HG02840 (cell line): ENCODE measurements at regions not wholly inside any gene's neighbourhood (a gene's known extent, or its start where the extent isn't known, plus 50 kb on each side); places are given as distances from the start of the nearest gene placed in this dataset.

ENCODE experiments used
- ATAC-seq: cut with Tn5 transposase; IDR thresholded peaks from one replicate; pipeline ENCODE4 v1.9.1; 2021; ENCODE audit warnings: mild to moderate bottlenecking, moderate library complexity, moderate number of reproducible peaks; ENCODE audit not compliant: unreplicated experiment, low FRiP score

DNA sequence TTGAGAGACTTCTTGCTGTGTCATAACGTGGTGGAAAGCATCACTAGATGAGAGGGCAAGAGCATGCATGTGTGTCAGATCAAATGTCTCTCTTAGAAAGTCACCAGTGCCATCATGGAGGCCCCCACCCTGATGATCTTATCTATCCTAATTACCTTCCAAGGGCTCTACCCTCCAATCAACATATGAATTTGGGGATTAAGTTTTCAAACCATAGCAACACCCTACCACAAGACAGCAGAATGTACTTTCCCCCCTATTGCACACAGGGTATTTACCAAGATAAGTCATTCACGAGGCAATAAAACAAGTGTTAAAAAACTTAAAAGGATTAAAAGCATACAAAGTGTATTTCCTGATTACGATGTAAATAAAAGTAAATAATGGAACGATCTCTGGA, 515.6 kb downstream of the LMO4 start:
- ATAC-seq, result no peak

DNA sequence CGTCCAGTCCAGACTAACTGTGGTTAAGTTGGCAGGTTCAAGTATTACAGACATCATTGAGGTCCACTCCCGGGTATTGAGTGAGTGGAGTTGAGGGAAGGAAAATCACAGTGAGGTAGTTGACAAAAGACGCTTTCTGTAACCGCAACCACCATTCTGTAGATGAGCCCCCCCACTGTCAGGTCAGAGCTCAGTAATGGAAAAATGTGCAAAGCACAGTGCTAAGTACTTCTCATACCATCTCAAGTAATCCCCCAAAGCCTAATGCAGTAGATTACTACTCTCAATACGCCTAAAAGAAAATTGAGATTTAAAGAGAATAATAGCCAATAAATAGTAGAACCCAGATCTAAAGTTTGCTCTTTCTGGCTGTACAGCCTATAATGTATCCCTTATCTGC, 522.8 kb downstream of the LMO4 start:
- ATAC-seq, result no peak

DNA sequence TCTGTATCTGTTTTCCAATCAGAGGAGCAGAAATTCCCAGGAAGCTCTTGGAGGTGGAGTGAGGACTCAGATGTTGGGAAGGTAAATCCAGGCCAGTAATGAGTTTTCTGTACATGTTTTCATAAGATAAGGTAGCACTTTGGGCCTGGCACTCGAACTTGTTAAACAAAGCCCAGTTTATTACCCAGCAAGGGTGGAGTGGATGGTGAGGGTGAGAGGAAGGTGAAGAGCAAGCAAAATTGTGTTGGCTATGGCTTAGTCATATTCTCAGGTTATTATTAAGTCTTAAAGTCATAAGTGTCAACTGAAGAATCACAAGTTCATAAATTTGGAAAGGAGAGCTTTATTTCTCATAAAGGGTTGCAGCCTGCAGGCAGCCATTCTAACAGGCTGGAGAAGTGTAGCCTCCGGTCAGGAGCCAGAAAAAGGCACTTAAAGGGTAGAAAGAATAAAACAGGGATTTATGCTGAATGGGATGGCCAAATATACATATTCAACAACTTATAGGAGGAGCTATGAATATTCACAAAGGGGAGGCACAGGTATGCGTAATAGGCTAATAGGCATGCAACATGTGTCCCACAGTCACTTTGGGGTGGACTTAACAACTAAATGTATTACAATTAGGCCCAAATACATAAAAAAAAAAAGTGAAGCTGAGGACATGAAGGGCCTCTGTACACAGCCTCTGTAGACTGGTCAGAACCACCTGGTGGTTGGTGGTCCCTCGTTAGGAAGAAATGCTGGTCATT, 523.9 kb downstream of the LMO4 start:
- no peak for ATAC-seq

DNA sequence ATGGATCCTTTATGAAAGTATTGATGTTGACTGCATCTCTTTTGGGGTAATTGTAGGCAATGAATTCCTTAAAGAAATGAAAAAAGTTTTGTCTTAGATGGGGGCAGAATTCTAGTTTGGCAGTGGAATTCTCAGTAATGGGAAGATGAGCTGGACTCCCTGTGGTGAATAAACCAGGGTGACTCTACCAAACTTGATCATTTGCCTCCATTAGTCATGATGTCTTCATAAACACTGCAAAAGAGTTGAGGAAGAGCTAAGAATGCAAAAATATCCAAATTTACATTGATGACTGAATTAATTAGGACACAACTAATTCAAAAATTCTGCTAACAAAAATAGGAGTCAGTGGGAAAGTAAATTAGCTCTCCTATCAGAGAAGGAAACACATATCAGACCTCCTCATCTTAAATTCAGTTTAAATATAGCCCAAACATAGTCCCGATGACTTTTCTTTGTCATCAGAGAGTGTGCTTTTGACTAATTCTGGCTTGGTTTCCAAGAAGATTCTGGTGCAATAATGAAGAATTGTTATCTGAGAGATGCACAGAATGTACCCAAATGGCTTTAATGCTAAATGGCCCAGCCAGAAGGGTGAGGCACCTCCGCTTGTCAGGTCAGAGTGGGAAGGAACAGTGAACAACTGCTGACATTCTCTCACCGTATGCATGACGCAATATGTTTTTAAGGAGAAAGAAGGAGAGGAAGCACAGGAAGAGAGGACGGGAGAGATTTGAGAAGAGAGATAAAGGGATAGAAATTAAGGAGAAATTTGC, 525.1 kb downstream of the LMO4 start:
- no peak for ATAC-seq

DNA sequence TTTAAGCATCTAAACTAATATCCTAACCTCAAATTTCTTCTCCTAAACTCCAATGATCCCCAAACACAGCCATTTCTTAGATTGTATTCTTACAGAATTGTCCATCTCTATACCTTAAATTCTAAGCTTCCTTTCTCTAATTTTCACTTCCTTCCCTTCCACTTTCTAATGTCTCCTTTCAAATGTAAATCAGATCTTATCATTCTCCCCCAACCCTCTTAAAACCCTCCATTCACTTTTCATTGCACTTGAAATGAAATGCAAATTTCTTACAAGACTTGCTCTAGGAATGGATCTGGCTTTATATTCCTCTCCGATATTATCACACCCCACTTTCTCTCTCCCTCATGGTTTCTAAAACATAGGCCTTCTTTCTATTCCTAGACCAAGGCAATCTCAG, 534.6 kb downstream of the LMO4 start:
- no peak for ATAC-seq

DNA sequence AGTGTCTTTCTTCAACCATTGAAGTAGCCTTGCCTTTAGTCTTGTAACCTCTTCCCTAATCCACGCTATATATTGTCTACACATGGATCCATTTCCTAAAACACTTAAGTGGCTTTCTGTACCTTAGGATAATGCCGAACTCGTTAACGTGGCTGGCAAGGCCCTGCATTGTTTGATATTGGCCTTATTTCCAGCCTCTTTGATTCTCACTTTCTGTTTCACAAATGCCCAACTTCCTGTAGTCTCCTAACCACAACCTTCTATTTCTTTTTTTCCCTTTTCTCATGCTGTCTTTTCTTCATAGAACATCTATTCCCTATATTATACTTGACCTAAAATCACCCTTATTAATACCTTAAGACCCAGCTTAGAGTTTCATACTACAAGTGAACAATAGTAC, 536.0 kb downstream of the LMO4 start:
- no peak for ATAC-seq

DNA sequence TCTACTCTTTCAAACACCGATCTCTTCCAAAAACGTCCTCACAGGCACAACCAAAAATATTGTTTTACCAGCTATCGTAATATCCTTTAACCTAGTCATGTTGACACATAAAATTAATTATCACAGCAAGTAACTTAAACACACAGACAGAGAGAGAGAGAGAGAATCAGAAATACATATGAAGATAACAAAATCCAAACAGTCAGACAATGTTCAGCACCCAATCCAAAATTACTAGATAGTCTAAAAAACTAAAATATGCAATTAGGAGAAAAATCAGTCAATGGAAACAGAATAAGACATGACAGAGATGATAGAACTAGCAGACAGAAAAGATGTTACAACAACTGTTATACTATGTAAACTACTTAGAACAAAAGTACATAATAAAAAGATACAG, 537.7 kb downstream of the LMO4 start:
- ATAC-seq, result no peak

DNA sequence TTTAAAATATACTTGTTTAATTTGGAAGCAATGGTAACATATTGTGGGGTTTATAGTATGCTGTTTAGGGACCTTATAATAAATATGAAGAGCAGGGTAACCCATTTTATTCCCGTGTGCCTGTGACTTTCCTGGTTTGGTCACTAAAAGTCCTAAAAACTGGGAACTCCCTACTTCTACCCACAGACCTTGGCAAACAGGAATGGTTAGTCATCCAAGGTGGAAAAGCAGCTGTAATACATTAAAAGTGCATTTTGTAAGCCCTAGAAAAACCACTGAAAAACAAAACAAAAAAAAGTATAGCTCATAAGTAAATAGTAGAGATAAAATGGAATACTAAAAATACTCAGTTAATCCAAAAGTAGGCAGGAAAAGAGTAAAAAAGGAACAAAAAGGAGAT, 538.9 kb downstream of the LMO4 start:
- ATAC-seq, result no peak

DNA sequence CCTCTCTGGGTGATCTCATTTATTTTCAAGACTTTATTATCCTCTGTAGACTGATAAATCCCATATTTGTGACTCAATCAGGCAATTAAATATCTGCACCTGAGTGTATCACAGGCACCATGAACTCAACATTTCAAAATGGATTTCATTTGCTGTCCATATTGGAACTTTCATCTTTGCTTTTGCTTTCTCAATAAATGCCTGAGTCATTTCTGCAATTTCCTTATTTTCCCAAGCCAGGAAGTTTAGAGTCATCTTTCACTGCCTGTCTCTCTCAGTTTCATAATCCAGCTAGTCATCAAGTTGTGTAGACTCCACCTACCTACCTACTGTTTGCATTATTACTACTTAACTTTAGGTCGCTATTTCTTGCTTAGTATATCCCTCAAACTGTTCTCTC, 540.9 kb downstream of the LMO4 start:
- no peak for ATAC-seq

DNA sequence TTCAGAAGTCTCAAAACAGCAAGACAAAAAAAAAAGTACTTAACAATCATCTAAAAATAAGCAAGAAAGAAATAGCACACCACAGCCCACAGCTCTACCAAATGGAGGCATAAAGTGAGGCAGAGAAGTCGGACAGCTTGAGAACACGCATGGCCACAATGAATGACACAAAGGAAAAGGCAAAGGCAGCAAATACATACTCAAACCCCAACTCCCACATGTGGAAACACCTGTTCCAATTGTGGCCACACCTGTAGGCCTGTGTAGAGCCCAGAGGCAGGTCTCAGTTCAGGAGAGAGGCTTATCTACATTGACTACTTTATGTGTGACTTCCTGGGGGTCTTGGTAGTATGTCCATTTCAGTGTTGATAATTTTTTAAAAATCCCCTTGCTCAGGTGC, 543.5 kb downstream of the LMO4 start:
- peak; percentile 84 for ATAC-seq

DNA sequence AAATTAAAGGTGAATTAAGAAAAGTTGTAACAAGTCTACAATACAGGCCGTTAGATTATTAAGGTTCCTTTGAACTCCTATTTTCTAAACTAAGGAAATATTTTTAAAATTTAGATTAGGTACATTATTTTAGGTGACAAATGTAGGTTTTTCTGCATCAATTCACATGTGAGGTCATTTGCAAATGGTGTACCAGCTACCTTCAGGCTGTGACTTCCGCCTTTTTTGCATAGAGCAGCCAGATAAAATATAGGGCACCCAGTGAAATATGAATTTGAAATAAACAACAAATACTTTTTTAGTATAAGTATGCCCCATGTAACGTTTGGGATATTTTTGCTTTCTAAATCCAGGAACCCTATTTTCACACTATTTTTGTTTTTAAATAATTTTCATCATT, 544.0 kb downstream of the LMO4 start:
- ATAC-seq, result no peak

DNA sequence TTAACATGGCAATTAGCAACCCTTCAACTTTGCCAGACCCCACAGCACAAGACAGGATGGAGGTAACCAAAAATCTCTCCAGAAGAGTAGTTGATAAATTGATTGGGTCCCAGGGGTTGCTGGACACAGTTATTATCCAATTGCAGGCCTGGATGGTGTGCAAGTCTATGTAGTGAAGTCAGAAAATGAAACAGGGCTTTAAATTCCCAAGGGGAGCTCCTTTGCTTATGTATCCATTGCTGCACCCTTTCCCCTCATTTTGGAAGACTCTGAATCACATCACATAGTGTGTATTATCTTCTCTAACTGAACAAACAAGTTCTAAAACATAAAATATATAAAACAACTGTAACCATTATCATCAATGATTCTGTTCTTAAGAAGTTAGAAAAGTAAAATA, 550.2 kb downstream of the LMO4 start:
- no peak for ATAC-seq

DNA sequence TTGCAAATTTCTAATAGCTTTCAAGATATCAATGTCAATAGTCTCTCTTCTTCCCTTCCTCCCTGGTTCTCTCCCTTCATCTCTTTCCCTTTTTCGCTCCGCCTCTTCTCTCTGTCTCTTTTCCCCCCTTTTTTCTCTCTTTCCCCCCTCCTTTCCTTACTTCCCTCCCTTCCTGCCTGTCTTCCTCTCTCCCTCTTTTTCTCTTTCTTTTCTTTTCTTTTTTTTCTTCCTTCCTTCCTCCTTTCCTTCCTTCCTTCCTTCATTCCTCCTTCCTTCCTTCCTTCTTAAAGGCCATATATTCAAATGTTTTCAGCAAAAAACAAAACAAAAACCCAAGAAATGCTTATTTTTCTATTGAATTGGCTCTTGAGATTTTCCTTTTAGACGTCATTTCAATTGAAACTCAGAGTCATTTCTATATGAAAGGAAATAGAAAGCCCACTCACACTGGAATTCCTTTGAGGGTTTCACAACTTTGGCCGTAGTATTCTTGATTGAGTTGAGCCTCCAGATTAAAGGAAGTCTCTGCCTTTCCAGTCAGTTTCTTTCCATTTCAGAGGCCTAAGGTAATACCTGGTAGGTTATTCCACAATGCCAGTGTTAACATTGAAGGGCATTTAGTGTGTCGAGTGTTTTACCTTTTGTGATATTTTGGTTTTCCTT, 551.5 kb downstream of the LMO4 start:
- ATAC-seq, result no peak

DNA sequence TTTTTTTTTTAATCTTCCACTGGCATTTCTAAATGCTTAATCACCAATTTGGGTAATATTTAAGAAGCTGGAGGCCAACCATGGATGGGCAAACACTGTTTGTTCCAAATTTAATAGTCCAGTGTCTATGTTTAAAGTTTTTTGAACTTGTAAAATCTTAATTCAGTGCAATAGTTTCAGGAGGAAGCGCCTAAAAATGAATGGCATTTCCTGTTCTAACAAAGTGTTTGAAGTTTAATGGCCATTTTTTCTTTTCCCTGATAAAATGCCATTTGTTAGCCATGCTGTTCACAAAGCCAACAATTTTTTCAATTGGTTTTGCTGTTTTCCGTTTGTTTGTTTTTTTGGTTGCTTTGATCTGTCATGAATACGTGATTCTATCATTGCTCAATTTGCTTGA, 552.1 kb downstream of the LMO4 start:
- no peak for ATAC-seq

DNA sequence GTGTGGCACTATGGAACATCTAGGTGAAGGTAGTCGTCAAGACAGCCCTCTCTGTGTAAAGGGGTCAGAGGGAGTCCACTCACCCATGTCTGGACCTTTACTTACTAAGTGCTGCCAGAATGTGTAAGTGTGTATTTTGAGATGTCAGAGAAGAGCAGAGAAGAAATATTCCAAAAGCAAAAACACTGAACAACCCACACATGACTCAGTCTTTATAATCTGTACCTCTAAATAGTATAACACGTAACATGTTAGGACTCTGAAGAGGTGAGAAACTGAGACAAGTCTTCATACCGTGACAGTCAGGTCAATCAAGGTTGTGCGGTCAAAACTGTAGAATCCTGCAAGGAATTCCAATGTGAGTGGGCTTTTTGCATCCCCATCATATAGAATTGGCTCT, 555.2 kb downstream of the LMO4 start:
- no peak for ATAC-seq

DNA sequence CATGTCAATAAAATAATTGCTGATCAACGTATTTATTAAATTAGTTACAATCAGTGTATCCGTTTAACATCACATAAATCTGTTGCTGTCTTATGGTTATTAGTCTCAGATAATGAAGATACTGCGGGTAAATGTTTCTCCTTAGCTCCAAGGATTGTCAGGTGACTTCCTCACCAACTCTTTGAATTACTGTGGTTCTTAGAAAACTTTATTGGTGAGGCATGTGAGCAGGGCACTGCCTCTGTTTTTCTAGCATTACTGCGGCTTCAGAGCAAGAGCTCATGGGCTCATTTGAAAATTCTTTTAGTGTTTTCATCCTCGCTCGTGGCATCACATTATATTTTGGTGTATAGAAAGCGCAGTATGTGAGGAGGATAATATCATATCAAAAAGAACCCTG, 555.9 kb downstream of the LMO4 start:
- ATAC-seq, result no peak

DNA sequence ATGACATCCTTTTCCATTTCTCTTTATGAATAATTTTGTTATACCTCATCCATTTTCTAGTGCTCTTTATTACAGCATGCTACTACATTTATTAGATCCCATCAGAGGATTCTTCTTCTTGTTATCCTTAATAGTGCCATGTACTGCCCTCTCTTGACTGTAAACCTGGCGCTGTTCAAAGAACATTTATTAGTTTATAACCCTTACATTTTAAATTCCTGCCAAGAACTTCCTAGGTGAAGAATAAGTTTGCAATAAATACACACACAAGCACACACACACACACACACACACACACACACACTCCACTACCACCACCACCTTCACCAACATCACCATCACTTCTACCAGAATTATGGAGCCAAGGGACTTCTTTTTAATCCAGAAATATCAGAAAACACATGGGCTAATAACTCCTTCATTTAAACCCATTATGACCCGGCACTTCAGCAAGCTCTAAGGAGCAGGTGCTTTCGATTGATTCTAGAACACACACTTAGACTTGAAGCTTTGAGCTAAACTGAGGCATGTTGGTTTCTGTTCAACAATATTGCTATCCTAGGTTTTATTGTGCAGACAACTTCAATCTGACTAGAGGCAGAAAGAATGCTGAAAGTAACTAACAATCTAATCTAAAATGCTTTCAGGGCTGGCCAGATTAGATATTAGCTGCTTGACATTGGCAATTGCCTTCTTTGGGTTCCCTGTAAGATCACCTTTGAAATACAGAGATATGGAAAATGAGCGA, 556.8 kb downstream of the LMO4 start:
- ATAC-seq, result no peak

DNA sequence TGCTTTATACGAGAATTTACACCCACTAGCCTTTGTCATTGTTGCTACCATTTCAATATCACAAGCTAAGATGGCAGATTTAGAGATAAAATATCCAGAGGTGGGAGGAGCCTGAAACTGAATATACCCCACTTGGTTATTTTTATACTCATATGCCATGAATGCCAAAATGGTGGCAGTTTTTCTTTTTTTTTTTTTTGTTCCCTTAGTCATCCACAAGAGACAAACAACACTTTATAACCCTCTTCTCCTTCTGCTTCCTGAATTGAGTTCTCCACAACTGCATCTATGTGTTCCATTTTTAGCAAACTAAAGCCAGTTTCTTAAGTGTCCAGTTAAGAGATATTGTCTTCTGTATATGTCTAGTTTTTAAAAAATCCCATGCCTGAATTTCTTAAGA, 558.4 kb downstream of the LMO4 start:
- ATAC-seq, result no peak

DNA sequence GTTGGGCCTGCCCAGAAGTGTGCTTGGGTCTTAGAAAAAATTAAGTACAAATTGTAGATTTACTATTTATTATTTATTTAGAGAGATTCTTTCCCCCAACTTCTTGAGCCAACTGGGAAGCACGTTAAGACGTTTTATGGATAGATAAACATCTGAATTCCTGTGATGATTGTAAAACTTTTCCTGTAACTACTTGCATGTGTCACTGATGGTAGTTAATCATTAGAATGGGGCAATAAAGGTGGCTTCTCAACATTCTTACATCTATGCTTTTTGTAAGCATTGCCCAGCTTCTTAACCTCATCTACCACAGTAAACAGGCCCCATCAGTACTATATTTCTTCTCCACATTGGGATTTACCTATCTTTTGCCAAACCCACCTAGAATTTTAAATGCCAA, 559.8 kb downstream of the LMO4 start:
- no peak for ATAC-seq

DNA sequence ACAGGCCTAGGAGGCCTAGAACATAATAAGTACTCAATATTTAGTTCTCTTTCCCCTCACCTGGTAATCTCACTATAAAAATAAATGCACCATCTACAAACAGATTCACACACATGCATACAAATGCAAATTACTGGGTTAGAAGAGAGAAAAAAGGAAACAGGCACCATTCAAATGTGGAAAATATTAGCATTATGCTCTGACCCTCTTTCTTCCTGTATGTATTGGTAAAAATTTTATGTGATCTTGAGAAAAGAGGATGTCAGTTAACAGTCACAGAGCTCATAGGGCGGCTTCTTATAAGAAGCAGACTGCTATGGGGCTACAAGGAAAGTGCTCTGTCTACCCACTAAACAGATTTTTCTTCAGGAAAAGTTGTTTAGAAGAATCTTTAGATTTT, 565.4 kb downstream of the LMO4 start:
- ATAC-seq, result peak; percentile 60

DNA sequence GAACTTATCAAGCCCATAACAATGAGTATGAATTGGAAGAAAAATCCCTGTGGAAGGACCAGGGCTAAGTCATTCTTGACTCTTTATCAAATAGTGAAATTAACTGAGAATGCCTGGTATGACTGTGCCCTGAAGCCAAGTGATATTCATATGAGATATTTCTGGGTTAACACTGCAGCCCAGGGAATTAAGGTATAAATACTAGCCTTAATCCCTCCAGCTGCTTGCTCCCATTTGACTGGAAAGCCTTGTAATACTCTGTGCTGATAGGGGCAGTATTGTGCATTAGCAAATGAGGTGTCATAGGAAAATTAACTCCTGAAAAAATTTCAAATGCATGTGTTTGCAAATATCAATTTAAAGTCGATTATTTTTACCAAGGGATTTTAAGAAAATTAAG, 568.8 kb downstream of the LMO4 start:
- no peak for ATAC-seq
